Osteocyte (in vitro differentiated cells): ENCODE measurements at regions not wholly inside any gene's neighbourhood (a gene's known extent, or its start where the extent isn't known, plus 50 kb on each side); places are given as distances from the start of the nearest gene placed in this dataset.

Source experiments
- DNase-seq: peaks from one replicate; pipeline ENCODE4 v3.0.0; 2021; ENCODE audit warnings: mixed read lengths; ENCODE audit not compliant: unreplicated experiment; ENCODE audit errors: extremely low spot score
- H3K27ac Mint-ChIP-seq: one replicate; pipeline ENCODE4 v1.8.0; 2021; ENCODE audit warnings: mild to moderate bottlenecking, mixed read lengths; ENCODE audit not compliant: unreplicated experiment
- H3K27me3 Mint-ChIP-seq: one replicate; pipeline ENCODE4 v1.8.0; 2021; ENCODE audit warnings: mixed read lengths; ENCODE audit not compliant: unreplicated experiment
- H3K36me3 Mint-ChIP-seq: one replicate; pipeline ENCODE4 v1.8.0; 2021; ENCODE audit warnings: mixed read lengths; ENCODE audit not compliant: unreplicated experiment
- H3K4me1 Mint-ChIP-seq: one replicate; pipeline ENCODE4 v1.8.0; 2021; ENCODE audit warnings: mixed read lengths; ENCODE audit not compliant: unreplicated experiment
- H3K4me3 Mint-ChIP-seq: one replicate; pipeline ENCODE4 v1.8.0; 2021; ENCODE audit warnings: mild to moderate bottlenecking, moderate library complexity, mixed read lengths; ENCODE audit not compliant: unreplicated experiment
- H3K9me3 Mint-ChIP-seq: one replicate; pipeline ENCODE4 v1.8.0; 2021; ENCODE audit warnings: mixed read lengths; ENCODE audit not compliant: unreplicated experiment
- TF ChIP-seq, protein P1 (sequence below): fragments of 200-600 bp; sonication (generic); IDR thresholded peaks from 2 replicates; pipeline ENCODE4 v1.5.0; 2021; ENCODE audit warnings: antibody characterized with exemption, mild to moderate bottlenecking, moderate library complexity

DNA sequence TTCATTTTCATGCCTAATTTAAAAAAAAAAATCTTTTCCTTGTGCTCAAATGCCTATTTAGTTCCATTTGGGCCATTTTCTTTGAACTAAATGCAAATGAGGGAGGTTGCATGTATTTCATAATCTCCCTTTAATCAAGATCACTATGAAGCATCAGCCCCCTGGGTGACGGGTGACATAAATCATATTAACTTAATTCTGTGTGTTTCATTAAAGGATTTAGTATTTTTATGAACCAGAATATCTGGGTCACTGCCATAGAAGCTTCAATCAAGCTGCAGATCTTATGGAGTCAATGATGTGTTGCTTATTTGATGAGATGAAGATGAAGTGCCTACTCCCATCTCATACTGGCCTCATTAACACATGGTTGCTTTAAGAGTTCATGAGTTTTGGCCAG is 301.9 kb upstream of the PRKCQ start:
- Mint-ChIP-seq H3K9me3 (no peaks in the 10 kb centered on the region), H3K4me1 (no peaks in the 10 kb centered on the region)

DNA sequence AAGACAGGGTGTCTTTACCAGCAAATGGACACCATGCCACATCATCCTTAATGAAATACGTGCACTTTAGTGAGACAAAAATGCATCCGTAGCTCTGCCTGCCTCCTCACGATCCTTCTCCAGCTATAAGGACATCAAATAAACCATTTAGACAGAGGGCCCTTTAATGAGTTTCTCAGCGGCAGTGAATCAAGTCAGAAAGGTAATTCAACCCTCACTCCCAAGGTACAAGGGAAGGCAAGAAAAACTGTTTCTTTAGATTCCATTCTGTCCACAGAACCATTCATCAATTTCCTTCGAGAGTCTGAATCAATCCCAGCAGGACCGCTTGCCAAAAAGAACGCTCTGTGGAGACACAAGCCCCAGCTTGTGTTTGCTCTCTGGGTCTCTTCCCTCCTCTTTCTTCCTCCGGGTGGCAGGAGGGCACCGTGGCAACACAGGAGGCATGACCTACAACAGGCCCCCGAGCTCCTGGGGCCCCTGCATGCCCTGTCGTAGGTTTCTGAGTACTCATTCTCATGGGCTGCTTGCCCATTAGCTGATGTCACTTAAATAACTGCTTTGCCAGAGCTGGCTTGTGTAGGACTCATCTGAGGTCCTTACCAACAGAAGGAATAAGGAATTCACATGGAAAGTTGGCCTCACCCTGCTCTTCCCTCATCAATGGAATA is 297.8 kb upstream of the PRKCQ start:
- no peak for DNase-seq
- TF ChIP-seq, protein P1, sequence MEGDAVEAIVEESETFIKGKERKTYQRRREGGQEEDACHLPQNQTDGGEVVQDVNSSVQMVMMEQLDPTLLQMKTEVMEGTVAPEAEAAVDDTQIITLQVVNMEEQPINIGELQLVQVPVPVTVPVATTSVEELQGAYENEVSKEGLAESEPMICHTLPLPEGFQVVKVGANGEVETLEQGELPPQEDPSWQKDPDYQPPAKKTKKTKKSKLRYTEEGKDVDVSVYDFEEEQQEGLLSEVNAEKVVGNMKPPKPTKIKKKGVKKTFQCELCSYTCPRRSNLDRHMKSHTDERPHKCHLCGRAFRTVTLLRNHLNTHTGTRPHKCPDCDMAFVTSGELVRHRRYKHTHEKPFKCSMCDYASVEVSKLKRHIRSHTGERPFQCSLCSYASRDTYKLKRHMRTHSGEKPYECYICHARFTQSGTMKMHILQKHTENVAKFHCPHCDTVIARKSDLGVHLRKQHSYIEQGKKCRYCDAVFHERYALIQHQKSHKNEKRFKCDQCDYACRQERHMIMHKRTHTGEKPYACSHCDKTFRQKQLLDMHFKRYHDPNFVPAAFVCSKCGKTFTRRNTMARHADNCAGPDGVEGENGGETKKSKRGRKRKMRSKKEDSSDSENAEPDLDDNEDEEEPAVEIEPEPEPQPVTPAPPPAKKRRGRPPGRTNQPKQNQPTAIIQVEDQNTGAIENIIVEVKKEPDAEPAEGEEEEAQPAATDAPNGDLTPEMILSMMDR = no peak
- Mint-ChIP-seq H3K4me1 (peaks cover 10% of the 10 kb centered on the region), H3K27me3 (peaks cover 30% of the 10 kb centered on the region), H3K4me3 (no peak overlapping the region), H3K36me3 (no peaks in the 10 kb centered on the region), H3K27ac (no peak overlapping the region), H3K9me3 (no peaks in the 10 kb centered on the region)

More for the DNA sequence above, 301.9 kb upstream of the PRKCQ start:
- Mint-ChIP-seq H3K4me3 (no peak overlapping the region), H3K27me3 (peaks cover 41% of the 10 kb centered on the region), H3K36me3 (no peaks in the 10 kb centered on the region), H3K27ac (no peak overlapping the region)
- DNase-seq = no peak
- TF ChIP-seq, protein P1 = no peak

DNA sequence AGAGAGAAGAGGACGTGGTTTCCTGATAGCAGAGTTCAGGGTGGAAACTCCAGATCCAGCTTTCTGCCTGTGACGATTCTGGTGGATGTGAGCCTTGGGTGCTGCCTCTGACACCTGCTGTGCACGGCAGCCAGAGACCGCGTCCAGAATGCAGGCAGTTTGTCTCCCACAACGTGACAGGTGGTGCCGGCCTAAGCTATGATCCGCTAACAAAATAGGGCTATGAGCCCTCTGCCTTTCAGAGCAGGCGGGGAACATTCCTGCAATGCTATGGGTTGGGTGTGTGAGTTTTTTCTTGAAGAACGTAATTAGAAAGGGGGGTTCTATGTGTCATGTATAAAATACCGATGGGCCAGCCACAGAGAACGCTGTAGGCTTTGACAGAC is 297.3 kb upstream of the PRKCQ start:
- no peak for DNase-seq
- TF ChIP-seq, protein P1 = no peak
- Mint-ChIP-seq H3K4me1 (peaks cover 10% of the 10 kb centered on the region), H3K4me3 (no peak overlapping the region), H3K27me3 (peaks cover 27% of the 10 kb centered on the region), H3K9me3 (no peaks in the 10 kb centered on the region), H3K27ac (no peak overlapping the region), H3K36me3 (no peaks in the 10 kb centered on the region)

DNA sequence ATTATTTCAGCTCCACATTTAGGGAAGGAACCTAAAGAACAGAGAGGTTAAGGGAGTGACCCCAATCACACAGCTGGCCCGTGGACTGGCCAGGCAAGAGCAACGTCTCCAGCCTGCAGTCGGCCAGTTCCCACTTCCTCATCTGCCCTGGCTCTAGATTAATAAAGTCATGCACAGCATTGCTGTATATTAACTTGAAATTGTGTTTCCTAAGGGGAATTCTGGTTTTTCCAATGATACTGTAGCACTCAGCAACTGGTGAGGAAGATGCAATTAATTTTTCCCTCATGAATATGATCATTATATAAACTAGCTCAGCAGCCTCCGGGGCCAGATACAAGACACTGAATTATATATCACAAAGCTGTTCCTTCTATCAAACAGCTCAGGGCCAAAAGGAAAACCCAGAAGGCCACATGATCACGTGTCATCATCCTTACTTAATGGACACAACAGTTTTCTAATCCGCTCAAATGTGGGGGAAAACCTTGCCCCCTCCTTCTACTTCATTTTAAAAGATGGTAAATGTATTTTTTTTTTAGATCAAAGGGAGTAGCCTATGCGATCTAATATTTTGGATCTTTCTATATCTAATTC is 295.3 kb upstream of the PRKCQ start:
- Mint-ChIP-seq H3K4me3 (no peak overlapping the region), H3K9me3 (no peaks in the 10 kb centered on the region), H3K36me3 (no peaks in the 10 kb centered on the region), H3K4me1 (peaks cover 10% of the 10 kb centered on the region), H3K27ac (no peak overlapping the region), H3K27me3 (peaks cover 29% of the 10 kb centered on the region)
- TF ChIP-seq, protein P1 = no peak
- DNase-seq = no peak

DNA sequence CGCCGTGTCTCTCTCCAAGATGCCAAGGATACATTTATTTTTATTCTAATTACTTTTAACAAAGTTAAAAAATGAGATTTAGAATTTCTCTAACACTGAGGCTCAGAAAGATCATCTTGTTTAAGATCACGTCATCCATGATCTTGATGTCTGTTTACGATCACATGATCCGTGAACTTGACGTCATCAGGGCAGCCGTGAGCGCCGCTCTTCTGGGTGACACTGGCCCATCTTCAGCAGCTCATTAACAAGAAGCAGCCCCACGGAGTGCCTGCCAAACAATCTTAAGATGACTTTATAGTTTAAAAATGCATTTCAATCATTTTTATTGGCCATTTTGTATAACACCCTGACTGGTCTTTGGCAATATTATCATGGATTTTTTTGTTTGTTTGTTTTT is 291.1 kb upstream of the PRKCQ start:
- Mint-ChIP-seq H3K27me3 (peaks cover 29% of the 10 kb centered on the region), H3K36me3 (no peaks in the 10 kb centered on the region), H3K27ac (no peak overlapping the region), H3K9me3 (no peaks in the 10 kb centered on the region), H3K4me1 (peaks cover 10% of the 10 kb centered on the region), H3K4me3 (no peak overlapping the region)
- TF ChIP-seq, protein P1 = no peak
- no peak for DNase-seq
